Hepatocyte (in vitro differentiated cells): ENCODE measurements at regions not wholly inside any gene's neighbourhood (a gene's known extent, or its start where the extent isn't known, plus 50 kb on each side); places are given as distances from the start of the nearest gene placed in this dataset.

ENCODE experiments used
- DNase-seq: peaks from one replicate; pipeline ENCODE4 v3.0.0-alpha.2; 2016; ENCODE audit warnings: low spot score
- H2AFZ ChIP-seq: fragments of 200-600 bp; sonication (generic); 2 replicates; pipeline ENCODE4 v1.6.0; 2016; ENCODE audit warnings: antibody characterized with exemption, mild to moderate bottlenecking
- H3K27ac ChIP-seq: fragments of 200-600 bp; sonication (generic); 2 replicates; pipeline ENCODE4 v1.5.1; 2016; ENCODE audit warnings: mild to moderate bottlenecking
- H3K27me3 ChIP-seq: fragments of 200-600 bp; sonication (generic); 2 replicates; pipeline ENCODE4 v1.6.1; 2016
- H3K36me3 ChIP-seq: fragments of 200-600 bp; sonication (generic); replicated peaks from 2 replicates; pipeline ENCODE4 v1.5.1; 2016; ENCODE audit warnings: low read depth; ENCODE audit not compliant: insufficient read depth
- H3K4me1 ChIP-seq: fragments of 200-600 bp; sonication (generic); 2 replicates; pipeline ENCODE4 v1.5.1; 2016; ENCODE audit warnings: mild to moderate bottlenecking, moderate library complexity; ENCODE audit not compliant: insufficient read depth
- H3K4me2 ChIP-seq: fragments of 200-600 bp; sonication (generic); 2 replicates; pipeline ENCODE4 v1.6.0; 2016
- H3K4me3 ChIP-seq: fragments of 200-600 bp; sonication (generic); 2 replicates; pipeline ENCODE4 v1.5.1; 2016; ENCODE audit warnings: mild to moderate bottlenecking
- H3K79me2 ChIP-seq: fragments of 200-600 bp; sonication (generic); 2 replicates; pipeline ENCODE4 v1.6.0; 2017; ENCODE audit warnings: mild to moderate bottlenecking
- H3K9me2 ChIP-seq: fragments of 200-600 bp; sonication (generic); replicated peaks from 2 replicates; pipeline ENCODE4 v1.6.0; 2017; ENCODE audit warnings: mild to moderate bottlenecking; ENCODE audit not compliant: insufficient read depth
- H3K9me3 ChIP-seq: fragments of 200-600 bp; sonication (generic); 2 replicates; pipeline ENCODE4 v1.5.1; 2016; ENCODE audit warnings: low read depth, mild to moderate bottlenecking
- H4K20me1 ChIP-seq: fragments of 200-600 bp; sonication (generic); 2 replicates; pipeline ENCODE4 v1.6.0; 2016; ENCODE audit warnings: mild to moderate bottlenecking; ENCODE audit not compliant: insufficient read depth, poor library complexity, severe bottlenecking
- EZH2 ChIP-seq: fragments of 200-600 bp; sonication (generic); IDR thresholded peaks from 2 replicates; pipeline ENCODE4 v1.6.1; 2016; ENCODE audit warnings: antibody characterized with exemption, mild to moderate bottlenecking, borderline replicate concordance
- EZH2phosphoT487 ChIP-seq: fragments of 200-600 bp; sonication (generic); IDR thresholded peaks from one replicate; pipeline ENCODE4 v1.6.1; 2018; ENCODE audit warnings: antibody characterized with exemption, mild to moderate bottlenecking, low read depth, moderate library complexity; ENCODE audit not compliant: unreplicated experiment, severe bottlenecking
- WGBS: methylation state at CpG from one replicate; pipeline ENCODE4 v1.1.6; 2016; ENCODE audit warnings: low lambda C conversion rate; ENCODE audit errors: missing lambda C conversion rate; 5-methylcytosine and 5-hydroxymethylcytosine counted together
- TF ChIP-seq, protein P1 (sequence below): fragments of 200-600 bp; sonication (generic); IDR thresholded peaks from 2 replicates; pipeline ENCODE4 v1.5.1; 2016; ENCODE audit warnings: antibody characterized with exemption, mild to moderate bottlenecking; ENCODE audit not compliant: poor library complexity

DNA sequence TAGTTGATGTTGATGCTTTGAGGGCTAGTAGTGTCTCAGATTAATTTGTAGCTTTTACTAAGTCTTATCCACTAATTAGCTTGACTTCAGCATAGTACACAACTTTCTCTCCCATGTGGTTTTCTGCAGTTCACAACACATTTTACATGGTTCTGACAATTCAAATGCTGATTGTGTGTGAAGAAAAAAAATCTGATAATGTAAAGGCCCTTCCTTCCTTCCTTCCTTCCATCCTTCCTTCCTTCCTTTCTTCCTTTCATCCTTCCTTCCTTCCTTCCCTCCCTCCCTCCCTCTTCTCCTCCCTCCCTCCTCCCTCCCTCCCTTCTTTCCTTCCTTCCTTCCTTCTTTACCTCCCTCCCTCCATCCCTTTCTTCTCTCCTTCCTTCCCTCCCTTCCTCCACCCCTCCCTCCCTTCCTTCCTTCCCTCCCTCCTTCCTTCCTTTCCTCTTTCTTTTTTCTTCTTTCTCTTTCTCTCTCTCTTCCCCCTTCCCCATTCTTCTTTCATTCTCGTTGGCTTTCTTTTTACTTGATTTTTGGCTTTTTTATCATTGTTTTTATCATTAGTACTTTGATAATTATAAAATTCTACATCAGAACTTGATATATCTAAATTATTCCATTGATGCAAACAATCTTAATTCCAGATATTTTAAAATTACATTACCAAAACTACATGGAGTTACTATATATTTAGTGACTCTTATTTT, 1415.6 kb downstream of the LRFN5 start:
- H3K9me2 ChIP-seq = no peaks in the 10 kb centered on the region
- no peaks in the 10 kb centered on the region for H3K27me3 ChIP-seq
- H3K9me3 ChIP-seq = no peaks in the 10 kb centered on the region
- DNase-seq = no peak
- no peaks in the 10 kb centered on the region for H4K20me1 ChIP-seq
- 70% methylated on average over 1 of the region's 1 CpG for WGBS
- H3K79me2 ChIP-seq = no peaks in the 10 kb centered on the region
- no peaks in the 10 kb centered on the region for H3K4me1 ChIP-seq
- no peak overlapping the region for H3K4me2 ChIP-seq
- H3K36me3 ChIP-seq = no peaks in the 10 kb centered on the region
- H3K4me3 ChIP-seq = no peak overlapping the region
- H3K27ac ChIP-seq = no peak overlapping the region
- H2AFZ ChIP-seq = no peak overlapping the region
- TF ChIP-seq, protein P1, sequence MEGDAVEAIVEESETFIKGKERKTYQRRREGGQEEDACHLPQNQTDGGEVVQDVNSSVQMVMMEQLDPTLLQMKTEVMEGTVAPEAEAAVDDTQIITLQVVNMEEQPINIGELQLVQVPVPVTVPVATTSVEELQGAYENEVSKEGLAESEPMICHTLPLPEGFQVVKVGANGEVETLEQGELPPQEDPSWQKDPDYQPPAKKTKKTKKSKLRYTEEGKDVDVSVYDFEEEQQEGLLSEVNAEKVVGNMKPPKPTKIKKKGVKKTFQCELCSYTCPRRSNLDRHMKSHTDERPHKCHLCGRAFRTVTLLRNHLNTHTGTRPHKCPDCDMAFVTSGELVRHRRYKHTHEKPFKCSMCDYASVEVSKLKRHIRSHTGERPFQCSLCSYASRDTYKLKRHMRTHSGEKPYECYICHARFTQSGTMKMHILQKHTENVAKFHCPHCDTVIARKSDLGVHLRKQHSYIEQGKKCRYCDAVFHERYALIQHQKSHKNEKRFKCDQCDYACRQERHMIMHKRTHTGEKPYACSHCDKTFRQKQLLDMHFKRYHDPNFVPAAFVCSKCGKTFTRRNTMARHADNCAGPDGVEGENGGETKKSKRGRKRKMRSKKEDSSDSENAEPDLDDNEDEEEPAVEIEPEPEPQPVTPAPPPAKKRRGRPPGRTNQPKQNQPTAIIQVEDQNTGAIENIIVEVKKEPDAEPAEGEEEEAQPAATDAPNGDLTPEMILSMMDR = no peak
- TF ChIP-seq EZH2phosphoT487 = no peak
- TF ChIP-seq EZH2 = no peak

DNA sequence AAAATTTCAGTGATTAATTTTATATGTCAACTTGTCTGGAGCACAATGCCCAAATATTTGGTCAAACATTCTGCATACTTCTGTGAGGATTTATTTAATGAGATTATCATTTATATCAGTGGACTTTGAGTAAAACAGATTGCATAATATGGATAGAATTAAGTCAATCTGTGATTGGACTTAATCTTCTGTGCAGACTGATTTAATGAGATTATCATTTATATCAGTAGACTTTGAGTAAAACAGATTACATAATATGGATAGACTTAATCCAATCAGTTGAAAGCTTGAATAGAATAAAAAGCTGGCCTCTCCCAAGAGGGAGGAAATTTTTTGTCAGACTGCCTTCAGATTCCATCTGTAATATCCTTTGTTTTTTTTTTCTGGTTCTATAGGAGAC, 1413.2 kb downstream of the LRFN5 start:
- Histone ChIP-seq H3K36me3 (no peaks in the 10 kb centered on the region), H3K9me3 (no peaks in the 10 kb centered on the region), H3K27me3 (no peaks in the 10 kb centered on the region), H3K4me2 (no peak overlapping the region), H3K9me2 (no peaks in the 10 kb centered on the region), H3K4me1 (no peaks in the 10 kb centered on the region), H3K79me2 (no peaks in the 10 kb centered on the region), H3K27ac (no peak overlapping the region), H3K4me3 (no peak overlapping the region), H4K20me1 (no peaks in the 10 kb centered on the region), H2AFZ (no peak overlapping the region)
- no peak for DNase-seq
- no peak for TF ChIP-seq EZH2phosphoT487
- TF ChIP-seq, protein P1 = no peak
- TF ChIP-seq EZH2 = no peak

DNA sequence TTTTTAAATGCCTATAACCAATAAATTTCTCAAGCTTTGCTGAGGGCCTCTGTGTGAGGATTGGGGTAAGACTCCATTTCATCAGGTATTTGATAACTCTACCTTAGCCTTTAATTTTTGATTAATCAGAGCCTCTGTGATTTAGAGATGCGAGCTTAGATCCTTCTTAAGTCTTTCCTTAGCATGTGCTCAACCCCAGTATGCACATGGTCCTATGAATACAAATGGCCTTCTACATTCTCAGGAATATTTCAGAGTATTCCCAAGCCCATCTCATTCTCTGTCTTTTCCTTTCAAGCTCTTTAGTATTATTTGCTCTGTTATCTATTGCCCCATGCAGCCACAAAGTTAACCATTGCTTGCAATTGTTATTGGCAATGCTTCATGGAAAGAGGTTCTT, 1407.7 kb downstream of the LRFN5 start:
- no peaks in the 10 kb centered on the region for H3K79me2 ChIP-seq
- DNase-seq = no peak
- H3K4me1 ChIP-seq = no peaks in the 10 kb centered on the region
- H3K9me2 ChIP-seq = no peaks in the 10 kb centered on the region
- H2AFZ ChIP-seq = no peak overlapping the region
- H3K9me3 ChIP-seq = no peaks in the 10 kb centered on the region
- H3K36me3 ChIP-seq = no peaks in the 10 kb centered on the region
- H3K4me3 ChIP-seq = no peak overlapping the region
- no peaks in the 10 kb centered on the region for H3K27me3 ChIP-seq
- WGBS = 80% methylated on average over 1 of the region's 1 CpG
- TF ChIP-seq, protein P1 = no peak
- TF ChIP-seq EZH2 = no peak
- no peak overlapping the region for H3K4me2 ChIP-seq
- H3K27ac ChIP-seq = no peak overlapping the region
- no peaks in the 10 kb centered on the region for H4K20me1 ChIP-seq

DNA sequence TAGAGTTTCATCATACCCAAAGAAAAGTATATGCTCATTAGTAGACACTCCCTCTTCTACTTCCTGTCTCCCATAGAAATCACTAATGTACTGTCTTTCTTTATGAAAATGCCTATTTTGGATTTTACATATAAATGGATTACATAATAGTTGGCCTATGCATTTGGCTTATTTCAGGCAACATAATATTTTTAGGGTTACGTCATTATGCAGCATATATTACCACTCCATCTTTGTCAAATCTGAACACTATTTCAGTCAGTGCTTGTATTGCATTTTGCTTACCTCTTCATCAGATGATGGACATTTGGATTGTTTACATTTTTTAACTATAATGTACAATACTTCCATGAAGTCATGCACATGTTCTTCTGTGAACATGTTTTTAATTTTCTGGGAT, 1406.1 kb downstream of the LRFN5 start:
- H3K36me3 ChIP-seq = no peaks in the 10 kb centered on the region
- no peak overlapping the region for H3K27ac ChIP-seq
- H3K79me2 ChIP-seq = no peaks in the 10 kb centered on the region
- TF ChIP-seq, protein P1 = no peak
- TF ChIP-seq EZH2 = no peak
- no peak for TF ChIP-seq EZH2phosphoT487
- no peaks in the 10 kb centered on the region for H4K20me1 ChIP-seq
- no peaks in the 10 kb centered on the region for H3K9me2 ChIP-seq
- H3K4me2 ChIP-seq = no peak overlapping the region
- no peak overlapping the region for H2AFZ ChIP-seq
- no peaks in the 10 kb centered on the region for H3K27me3 ChIP-seq
- WGBS = 89% methylated on average over 1 of the region's 1 CpG
- DNase-seq = no peak
- no peak overlapping the region for H3K4me3 ChIP-seq
- H3K9me3 ChIP-seq = no peaks in the 10 kb centered on the region
- H3K4me1 ChIP-seq = no peaks in the 10 kb centered on the region
